HG03039 (cell line): ENCODE measurements at regions not wholly inside any gene's neighbourhood (a gene's known extent, or its start where the extent isn't known, plus 50 kb on each side); places are given as distances from the start of the nearest gene placed in this dataset.
"Not testable (repeated sequence)": the region's sequence is repeated elsewhere in the genome, so short reads cannot be mapped to it uniquely, and the experiment has no call there.

Experiments
- ATAC-seq: cut with Tn5 transposase; IDR thresholded peaks from one replicate; pipeline ENCODE4 v1.9.1; 2021; ENCODE audit warnings: mild to moderate bottlenecking, moderate library complexity; ENCODE audit not compliant: unreplicated experiment

- no peak for ATAC-seq
Observed at GRCh38 chr6:137933696-137934095, 66.6 kb downstream of the TNFAIP3 start.

- ATAC-seq = no peak
Observed at GRCh38 chr6:137936798-137937197, 69.7 kb downstream of the TNFAIP3 start.

GRCh38 chr6:137937834-137938233 lies 70.8 kb downstream of the TNFAIP3 start:
- ATAC-seq = no peak

- no peak for ATAC-seq
Observed at GRCh38 chr6:137938770-137939379, 71.8 kb downstream of the TNFAIP3 start.

- ATAC-seq = no peak
Observed at GRCh38 chr6:137941995-137942394, 74.9 kb downstream of the TNFAIP3 start.

GRCh38 chr6:137942736-137943135 lies 75.7 kb downstream of the TNFAIP3 start:
- no peak for ATAC-seq

GRCh38 chr6:137944381-137944780 lies 77.3 kb downstream of the TNFAIP3 start:
- not testable (repeated sequence) for ATAC-seq

GRCh38 chr6:137944793-137945498 lies 77.9 kb downstream of the TNFAIP3 start:
- ATAC-seq = no peak

GRCh38 chr6:137949686-137950390 lies 82.8 kb downstream of the TNFAIP3 start:
- ATAC-seq = peak; percentile 37

- no peak for ATAC-seq
Observed at GRCh38 chr6:137950581-137950980, 83.5 kb downstream of the TNFAIP3 start.

GRCh38 chr6:137951064-137951597 lies 84.1 kb downstream of the TNFAIP3 start:
- ATAC-seq = peak; percentile 61

GRCh38 chr6:137952247-137952646 lies 85.2 kb downstream of the TNFAIP3 start:
- ATAC-seq = no peak

GRCh38 chr6:137953761-137954160 lies 86.7 kb downstream of the TNFAIP3 start:
- no peak for ATAC-seq

- ATAC-seq = no peak
Observed at GRCh38 chr6:137954253-137954652, 87.2 kb downstream of the TNFAIP3 start.

GRCh38 chr6:137956098-137956488 lies 89.0 kb downstream of the TNFAIP3 start:
- ATAC-seq = no peak

GRCh38 chr6:137957471-137957870 lies 90.4 kb downstream of the TNFAIP3 start:
- no peak for ATAC-seq

- no peak for ATAC-seq
Observed at GRCh38 chr6:137958811-137959565, 91.9 kb downstream of the TNFAIP3 start.

- ATAC-seq = no peak
Observed at GRCh38 chr6:137962725-137963124, 95.7 kb downstream of the TNFAIP3 start.

- ATAC-seq = no peak
Observed at GRCh38 chr6:137964876-137965275, 97.8 kb downstream of the TNFAIP3 start.

GRCh38 chr6:137967689-137968454 lies 100.8 kb downstream of the TNFAIP3 start:
- no peak for ATAC-seq
